ENCODE measurements at regions not wholly inside any gene's neighbourhood (a gene's known extent, or its start where the extent isn't known, plus 50 kb on each side); places are given as distances from the start of the nearest gene placed in this dataset.

DNA sequence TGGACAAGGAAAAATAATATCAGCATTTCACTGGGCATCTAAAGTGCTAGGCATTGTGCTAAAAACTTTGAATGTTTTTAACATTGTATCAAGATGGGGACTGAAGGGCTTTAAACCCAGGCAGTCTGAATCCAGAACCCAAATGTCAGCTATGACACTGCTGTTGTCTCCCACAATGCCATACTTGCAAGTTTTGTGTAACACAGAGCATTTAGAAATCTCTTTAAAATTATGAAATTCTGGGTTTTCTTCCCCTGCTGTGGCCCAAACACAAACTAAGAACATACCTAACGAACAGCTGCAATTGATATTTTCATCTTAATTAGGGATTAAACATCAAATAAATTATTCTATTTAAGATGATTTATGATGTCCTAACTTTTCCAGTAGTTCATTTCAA lies 66.8 kb upstream of the LSM6 start:
- no peak for TF ChIP-seq POLR2A (IDR thresholded peaks at IDR 0.05)
- TF ChIP-seq, protein P1, sequence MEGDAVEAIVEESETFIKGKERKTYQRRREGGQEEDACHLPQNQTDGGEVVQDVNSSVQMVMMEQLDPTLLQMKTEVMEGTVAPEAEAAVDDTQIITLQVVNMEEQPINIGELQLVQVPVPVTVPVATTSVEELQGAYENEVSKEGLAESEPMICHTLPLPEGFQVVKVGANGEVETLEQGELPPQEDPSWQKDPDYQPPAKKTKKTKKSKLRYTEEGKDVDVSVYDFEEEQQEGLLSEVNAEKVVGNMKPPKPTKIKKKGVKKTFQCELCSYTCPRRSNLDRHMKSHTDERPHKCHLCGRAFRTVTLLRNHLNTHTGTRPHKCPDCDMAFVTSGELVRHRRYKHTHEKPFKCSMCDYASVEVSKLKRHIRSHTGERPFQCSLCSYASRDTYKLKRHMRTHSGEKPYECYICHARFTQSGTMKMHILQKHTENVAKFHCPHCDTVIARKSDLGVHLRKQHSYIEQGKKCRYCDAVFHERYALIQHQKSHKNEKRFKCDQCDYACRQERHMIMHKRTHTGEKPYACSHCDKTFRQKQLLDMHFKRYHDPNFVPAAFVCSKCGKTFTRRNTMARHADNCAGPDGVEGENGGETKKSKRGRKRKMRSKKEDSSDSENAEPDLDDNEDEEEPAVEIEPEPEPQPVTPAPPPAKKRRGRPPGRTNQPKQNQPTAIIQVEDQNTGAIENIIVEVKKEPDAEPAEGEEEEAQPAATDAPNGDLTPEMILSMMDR (IDR thresholded peaks at IDR 0.05): no peak
